ENCODE measurements at regions not wholly inside any gene's neighbourhood (a gene's known extent, or its start where the extent isn't known, plus 50 kb on each side); places are given as distances from the start of the nearest gene placed in this dataset.

- no peak for TF ChIP-seq CTCF (optimal IDR thresholded peaks at IDR 0.05 in 1 of 3, IDR thresholded peaks at IDR 0.05 in 1 of 3, conservative IDR thresholded peaks at IDR 0.05 in 1 of 3; ENCODE audit: extremely low read depth in 1 of 3, insufficient read depth in 2 of 3, low read length in 3 of 3)
- TF ChIP-seq EZH2 (IDR thresholded peaks at IDR 0.05; ENCODE audit: low read length): no peak
Observed at GRCh38 chr5:105330185-105330584, 1767.6 kb upstream of the NUDT12 start.
